ENCODE measurements at regions not wholly inside any gene's neighbourhood (a gene's known extent, or its start where the extent isn't known, plus 50 kb on each side); places are given as distances from the start of the nearest gene placed in this dataset.

- no peak for TF ChIP-seq CTCF (IDR thresholded peaks at IDR 0.05)
- TF ChIP-seq ZFX (IDR thresholded peaks at IDR 0.05; ENCODE audit: borderline replicate concordance) = no peak
Observed at GRCh38 chr9:32728181-32728580, 55.2 kb upstream of the TMEM215 start.
